Erythroblast (primary cell): ENCODE measurements at regions not wholly inside any gene's neighbourhood (a gene's known extent, or its start where the extent isn't known, plus 50 kb on each side); places are given as distances from the start of the nearest gene placed in this dataset.

ENCODE experiments used
- DNase-seq, 2 experiments: peaks; one replicate each; lab custom pipeline; 2025; lab: John Stamatoyannopoulos, UW
- GATA1 ChIP-seq: IDR thresholded peaks from 2 replicates; pipeline ENCODE4 v1.6.1; 2011; ENCODE audit warnings: low read depth, mild to moderate bottlenecking, control low read depth, low read length, moderate library complexity
- POLR2A ChIP-seq: IDR thresholded peaks from 2 replicates; pipeline ENCODE4 v1.6.1; 2011; ENCODE audit warnings: mild to moderate bottlenecking, low read length

DNA sequence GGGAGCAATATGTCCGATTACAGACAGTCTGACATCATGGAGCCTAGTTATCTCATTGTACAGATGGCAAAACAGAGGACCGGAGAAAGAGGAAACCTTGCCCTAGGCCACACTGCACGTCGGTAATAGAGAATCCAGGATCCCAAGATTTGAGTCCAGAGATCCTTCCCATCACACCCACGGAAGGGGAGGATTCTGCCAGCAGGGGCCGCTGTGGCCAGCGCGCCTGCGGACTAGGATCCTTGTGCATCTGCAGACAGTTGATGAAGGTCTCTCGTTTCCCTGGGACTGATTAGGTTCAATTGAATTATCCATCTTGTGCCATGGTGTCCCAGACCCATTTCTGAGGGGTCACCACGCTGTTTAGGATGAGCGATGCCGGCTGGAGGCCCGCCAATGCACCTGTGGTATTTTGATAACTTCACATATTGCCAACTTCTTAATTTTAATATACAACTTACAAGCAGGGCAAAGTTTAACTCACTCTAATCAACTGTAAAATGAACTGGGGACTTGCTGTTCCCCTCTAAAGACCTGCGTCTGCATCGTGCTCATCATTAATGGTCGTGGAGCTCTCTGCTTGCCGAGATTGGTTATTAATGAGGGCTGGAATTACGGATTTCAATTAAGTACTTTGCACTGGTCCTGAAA is 592.7 kb upstream of the BRINP1 start:
- DNase-seq: peak; percentile 12 to 38

GRCh38 chr9:119959846-119960545 is 590.8 kb upstream of the BRINP1 start:
- DNase-seq: no peak
- no peak for TF ChIP-seq GATA1
- TF ChIP-seq POLR2A: no peak

More for the DNA sequence above, 592.7 kb upstream of the BRINP1 start:
- no peak for TF ChIP-seq GATA1
- TF ChIP-seq POLR2A: no peak

GRCh38 chr9:119956111-119956510 is 586.9 kb upstream of the BRINP1 start:
- TF ChIP-seq GATA1 (no peak), POLR2A (no peak)
- DNase-seq: no peak

GRCh38 chr9:119955276-119955675 is 586.0 kb upstream of the BRINP1 start:
- DNase-seq: no peak
- TF ChIP-seq GATA1 (no peak), POLR2A (no peak)

DNA sequence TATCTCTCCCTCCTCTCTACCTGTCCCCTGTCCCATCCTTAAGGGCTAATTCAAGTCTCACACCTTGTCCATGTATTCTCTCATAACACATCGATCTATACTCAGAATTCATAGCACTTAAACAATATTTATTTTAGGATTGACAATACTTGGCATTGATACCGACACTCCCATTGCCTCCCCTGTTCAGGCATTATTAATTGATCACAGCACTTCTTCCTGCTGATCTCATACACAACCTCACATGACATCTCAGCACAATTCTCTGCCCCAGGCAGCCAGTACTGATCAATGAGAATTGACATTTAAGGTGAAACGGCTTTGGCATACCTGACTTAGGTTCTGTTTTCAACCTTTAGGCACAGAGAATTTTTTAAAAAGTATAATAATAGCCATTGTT is 582.4 kb upstream of the BRINP1 start:
- no peak for DNase-seq
- no peak for TF ChIP-seq GATA1
- no peak for TF ChIP-seq POLR2A

- no peak for DNase-seq
- TF ChIP-seq GATA1 (no peak), POLR2A (no peak)
Measured at GRCh38 chr9:119951090-119951489, 581.9 kb upstream of the BRINP1 start.

DNA sequence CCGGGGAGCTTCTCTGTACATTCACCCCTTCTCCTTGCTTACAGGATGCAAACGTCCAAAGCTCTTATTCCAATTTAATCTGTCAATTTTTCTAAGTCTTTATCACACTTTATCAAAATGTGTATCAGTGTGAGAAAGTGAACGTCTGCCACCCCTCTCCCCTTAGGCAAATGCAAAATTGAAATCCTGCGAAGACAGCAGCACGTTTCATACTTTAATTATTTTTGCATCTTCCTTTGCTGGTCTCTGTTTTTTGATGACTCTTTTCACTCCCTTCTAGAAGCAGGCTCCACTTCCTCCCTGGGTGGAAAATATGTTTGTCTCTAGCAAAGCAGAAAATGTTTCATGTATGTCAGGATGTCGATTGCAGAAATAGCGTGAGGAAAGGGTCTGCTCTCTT is 576.5 kb upstream of the BRINP1 start:
- TF ChIP-seq POLR2A (no peak), GATA1 (no peak)

DNA sequence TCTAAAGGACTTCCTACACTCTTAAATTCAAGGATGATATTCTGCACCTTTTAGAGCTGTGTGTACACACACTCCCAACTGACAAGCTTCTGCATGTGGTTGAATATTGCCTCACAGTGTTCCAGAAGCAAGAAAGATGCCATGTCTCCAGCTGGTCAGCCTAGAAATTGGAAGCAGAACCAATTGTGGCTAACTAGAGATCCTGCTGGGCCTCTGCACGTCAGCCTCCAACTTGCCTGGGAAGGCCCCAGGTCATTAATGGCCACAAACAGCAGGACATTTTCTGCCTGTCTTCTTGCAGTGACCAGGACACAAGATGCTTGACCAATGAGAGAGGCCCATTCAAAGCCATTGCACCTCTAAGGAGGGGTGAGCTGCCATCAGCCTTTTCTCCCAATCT is 571.9 kb upstream of the BRINP1 start:
- no peak for DNase-seq

More for the DNA sequence above, 576.5 kb upstream of the BRINP1 start:
- no peak for DNase-seq

DNA sequence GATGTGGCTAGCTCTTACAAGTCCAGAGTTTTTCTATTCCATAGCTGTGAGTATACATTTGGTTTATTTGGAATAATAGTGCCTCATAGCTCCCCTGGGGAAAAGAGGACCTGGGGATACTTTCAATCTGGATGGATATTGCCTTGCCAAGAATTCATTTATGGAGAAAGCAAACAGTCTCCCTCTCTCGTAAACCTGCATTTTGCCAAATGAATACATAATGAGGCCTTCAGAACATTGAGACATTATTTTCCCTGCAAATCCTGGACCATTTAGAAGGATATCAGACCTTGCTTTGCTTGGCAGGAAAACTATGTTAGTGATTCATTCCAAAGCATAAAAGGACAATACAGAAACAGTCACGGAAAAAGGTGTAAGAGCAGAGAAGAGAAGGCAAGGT is 569.6 kb upstream of the BRINP1 start:
- no peak for DNase-seq
- TF ChIP-seq GATA1 (no peak), POLR2A (no peak)

More for the DNA sequence above, 571.9 kb upstream of the BRINP1 start:
- no peak for TF ChIP-seq POLR2A

GRCh38 chr9:119934497-119934896 is 565.3 kb upstream of the BRINP1 start:
- TF ChIP-seq POLR2A (no peak), GATA1 (no peak)
- DNase-seq: no peak

DNA sequence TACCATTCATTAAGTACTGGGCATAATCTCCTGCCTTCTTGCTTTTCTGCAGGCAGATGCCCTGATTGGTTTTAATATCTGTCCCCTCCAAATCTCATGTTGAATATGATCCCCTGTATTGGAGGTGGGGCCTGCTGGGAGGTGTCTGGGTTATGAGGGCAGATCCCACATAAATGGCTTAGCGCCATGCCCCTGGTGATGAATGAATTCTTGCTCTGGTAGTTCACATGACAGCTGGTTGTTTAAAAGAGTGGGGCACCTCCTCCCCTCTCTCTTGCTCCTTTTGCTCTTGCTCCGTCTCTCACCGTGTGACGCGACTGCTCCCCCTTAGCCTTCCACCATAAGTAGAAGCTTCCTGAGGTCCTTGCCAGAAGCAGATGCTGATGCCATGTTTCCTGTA is 564.0 kb upstream of the BRINP1 start:
- DNase-seq: no peak
- TF ChIP-seq POLR2A: no peak
- TF ChIP-seq GATA1: no peak

DNA sequence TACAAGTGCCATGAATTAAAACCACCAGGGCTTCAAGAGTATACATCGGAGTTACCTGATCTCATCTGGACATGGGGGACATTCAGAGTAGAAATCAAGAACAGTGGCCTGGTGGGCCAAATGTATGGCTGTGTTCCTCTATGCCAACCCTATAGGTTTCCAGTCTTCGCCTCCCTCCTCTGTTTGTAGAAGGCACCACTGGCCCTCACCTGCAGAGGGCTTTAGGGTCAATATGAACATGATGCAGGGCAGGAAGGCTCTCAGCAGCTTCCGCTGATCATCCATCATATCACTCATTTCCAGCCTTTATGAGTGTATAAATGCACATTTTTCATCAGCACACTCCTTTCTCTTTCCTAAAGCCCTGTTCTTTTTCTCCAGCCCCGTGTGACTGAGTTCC is 555.5 kb upstream of the BRINP1 start:
- no peak for DNase-seq
- TF ChIP-seq POLR2A (no peak), GATA1 (no peak)

DNA sequence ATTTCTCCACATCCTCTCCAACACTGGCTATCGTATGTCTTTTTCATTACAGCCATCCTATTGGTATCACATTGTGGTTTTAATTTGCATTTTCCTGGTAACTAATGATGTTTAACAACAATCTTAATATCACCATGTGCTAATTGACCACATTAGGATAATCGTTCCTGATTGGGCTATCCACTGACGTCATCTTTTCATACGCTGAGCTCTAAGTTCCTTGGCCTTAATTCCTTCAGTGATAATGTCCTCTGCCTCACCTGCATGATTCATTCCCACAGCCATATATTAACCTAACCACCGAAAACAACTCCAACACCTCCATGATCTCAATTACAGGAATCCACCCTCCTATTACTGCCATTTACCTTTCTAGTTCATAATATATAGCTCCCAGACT is 547.9 kb upstream of the BRINP1 start:
- TF ChIP-seq POLR2A (no peak), GATA1 (no peak)
- no peak for DNase-seq

GRCh38 chr9:119907056-119907455 is 537.8 kb upstream of the BRINP1 start:
- TF ChIP-seq POLR2A: no peak
- TF ChIP-seq GATA1: no peak

DNA sequence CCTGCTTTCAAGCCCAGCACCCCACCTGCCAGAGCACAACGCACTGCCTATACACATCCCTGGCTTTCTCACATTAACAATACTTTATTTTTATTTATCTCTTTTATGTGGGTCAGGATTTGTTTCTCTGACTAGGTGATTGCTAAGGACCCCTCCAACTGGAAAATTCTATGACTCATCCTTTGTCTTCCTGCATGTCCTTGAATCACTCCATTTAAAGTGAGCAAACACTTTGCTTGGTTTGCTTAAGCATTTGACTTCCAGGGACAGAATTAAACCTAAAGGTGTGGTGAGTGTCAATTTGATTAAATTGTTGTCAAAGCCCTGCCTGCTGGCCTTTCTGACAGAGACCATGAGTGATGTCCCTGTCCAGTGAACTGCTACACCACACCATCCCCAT is 536.5 kb upstream of the BRINP1 start:
- DNase-seq: no peak
- TF ChIP-seq POLR2A (no peak), GATA1 (no peak)

More at GRCh38 chr9:119907056-119907455, 537.8 kb upstream of the BRINP1 start:
- no peak for DNase-seq

DNA sequence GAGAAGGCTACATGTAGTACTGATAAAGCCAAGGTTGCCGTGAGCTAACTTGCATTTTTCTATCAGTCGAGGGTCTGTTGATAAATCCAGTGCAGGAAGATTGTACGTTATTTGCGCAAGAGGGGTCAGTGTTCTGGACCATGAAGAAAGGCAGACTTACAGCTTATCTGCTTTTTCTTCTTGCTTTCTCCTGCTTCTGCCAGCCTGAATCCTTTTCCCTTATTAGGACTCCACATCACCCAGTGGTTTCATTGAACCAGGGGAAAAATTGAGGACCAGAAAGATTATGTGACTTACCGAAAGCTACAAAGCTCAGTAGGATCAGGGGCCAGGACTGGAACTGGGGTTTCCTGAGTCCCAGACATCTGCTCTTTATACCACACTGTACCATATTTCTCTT is 534.6 kb upstream of the BRINP1 start:
- no peak for DNase-seq
- no peak for TF ChIP-seq POLR2A
- no peak for TF ChIP-seq GATA1
